Renal pelvis (tissue), 1 donor: ENCODE measurements at regions not wholly inside any gene's neighbourhood (a gene's known extent, or its start where the extent isn't known, plus 50 kb on each side); places are given as distances from the start of the nearest gene placed in this dataset.
"Not testable (repeated sequence)": the region's sequence is repeated elsewhere in the genome, so short reads cannot be mapped to it uniquely, and the experiment has no call there.

ENCODE experiments used
- DNase-seq: peaks from one replicate; pipeline ENCODE4 v3.0.0-alpha.2; 2013

- DNase-seq: no peak
These were observed 129.7 kb upstream of the FBN2 start for GRCh38 chr5:128667751-128668150.

- no peak for DNase-seq
These were observed 130.9 kb upstream of the FBN2 start for GRCh38 chr5:128668921-128669320.

GRCh38 chr5:128669803-128670202 lies 131.8 kb upstream of the FBN2 start:
- DNase-seq: no peak

- no peak for DNase-seq
These were observed 133.9 kb upstream of the FBN2 start for GRCh38 chr5:128671943-128672342.

DNA sequence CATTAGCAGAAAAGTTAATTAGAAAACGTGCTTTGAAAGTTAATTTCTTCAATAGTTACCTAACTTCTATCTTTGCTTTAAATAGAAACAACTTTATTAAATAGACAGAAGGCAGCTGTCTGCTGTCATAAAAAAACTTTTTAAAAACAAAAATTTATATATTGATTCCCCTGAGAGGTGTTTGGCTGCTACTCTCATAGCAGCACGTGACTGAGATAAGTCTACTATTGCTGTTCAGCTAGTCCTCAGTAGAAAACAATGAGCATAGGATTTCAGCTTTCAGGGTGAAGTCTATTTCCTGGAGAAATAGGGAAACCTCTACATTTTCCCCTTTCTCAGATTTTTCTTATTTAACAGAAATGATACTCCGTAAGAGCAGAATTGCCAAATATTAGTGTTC lies 135.0 kb upstream of the FBN2 start:
- DNase-seq: no peak

DNA sequence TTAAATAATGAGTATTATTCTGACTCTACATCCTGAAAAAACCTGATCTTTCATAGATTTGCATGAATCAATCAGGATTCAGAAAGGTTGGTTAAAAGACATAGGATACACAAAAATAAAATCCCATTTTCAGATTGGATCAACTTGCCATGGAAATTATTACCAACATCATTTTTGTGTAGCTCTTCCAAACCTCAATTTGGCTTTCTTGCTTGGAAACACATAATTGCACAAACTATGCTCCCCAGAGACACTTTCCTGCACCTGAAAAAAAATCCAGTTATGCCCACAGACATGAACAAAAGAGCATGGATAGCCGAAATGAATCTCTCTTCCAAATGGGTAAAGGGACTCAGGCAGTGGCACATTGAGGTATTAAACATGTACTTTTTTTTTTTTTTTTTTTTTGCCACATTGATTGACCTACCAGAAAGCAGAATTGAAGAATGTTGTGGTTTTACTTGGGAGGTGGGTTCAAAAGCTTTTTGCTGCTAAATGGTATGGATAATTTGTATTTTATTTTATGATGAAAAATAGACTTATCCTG lies 135.4 kb upstream of the FBN2 start:
- DNase-seq: no peak

GRCh38 chr5:128673970-128674369 lies 135.9 kb upstream of the FBN2 start:
- DNase-seq: no peak

DNA sequence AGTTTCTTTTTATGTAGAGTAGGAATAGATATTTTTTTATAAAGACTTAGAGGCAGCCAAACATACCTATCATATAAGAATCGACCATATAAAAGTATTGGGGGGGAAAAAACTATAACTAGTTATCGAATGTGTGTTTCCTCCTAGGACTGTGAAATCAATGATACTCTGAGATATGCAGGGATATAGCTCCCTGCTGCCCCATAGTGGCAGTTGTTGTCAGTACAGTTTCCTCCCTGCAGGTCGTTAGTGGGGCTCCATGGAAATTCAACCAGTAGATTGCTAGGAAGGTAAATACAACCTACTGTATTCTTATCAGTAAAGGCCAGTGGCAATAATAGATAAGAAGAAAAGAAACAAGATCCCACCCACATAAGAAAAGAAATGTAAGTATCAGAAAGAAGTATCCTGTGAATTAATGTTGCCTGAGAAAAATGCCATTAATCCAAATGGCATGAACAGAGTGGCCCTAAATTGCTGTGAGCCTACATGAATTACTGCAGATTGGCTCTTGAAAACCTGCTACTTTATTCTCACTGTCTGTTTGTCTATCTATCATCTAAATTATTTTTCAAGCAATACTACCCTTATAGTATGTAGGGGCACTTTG lies 136.9 kb upstream of the FBN2 start:
- no peak for DNase-seq

GRCh38 chr5:128681096-128681495 lies 143.1 kb upstream of the FBN2 start:
- no peak for DNase-seq

- DNase-seq: no peak
These were observed 143.9 kb upstream of the FBN2 start for GRCh38 chr5:128681764-128682592.

DNA sequence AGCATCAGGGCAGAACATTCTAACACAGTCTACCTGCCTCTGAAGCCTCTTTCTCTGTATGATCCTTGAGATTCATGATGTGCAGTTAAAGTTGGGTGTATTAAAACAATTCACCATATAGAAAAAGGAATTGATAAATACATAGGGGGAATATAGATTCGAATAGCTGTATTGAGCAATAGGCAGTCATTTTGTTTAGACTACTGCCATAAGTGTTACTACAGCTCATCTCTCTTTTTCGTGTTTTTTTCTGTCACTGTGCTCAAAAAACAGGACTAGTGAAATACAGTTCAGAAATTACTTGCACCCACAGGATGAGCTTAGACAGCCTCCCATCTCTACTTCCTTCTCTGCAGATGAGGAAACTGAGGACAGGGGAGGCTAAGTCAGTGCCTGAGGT lies 144.6 kb upstream of the FBN2 start:
- no peak for DNase-seq

GRCh38 chr5:128684961-128685360 lies 146.9 kb upstream of the FBN2 start:
- DNase-seq: no peak

GRCh38 chr5:128687930-128688329 lies 149.9 kb upstream of the FBN2 start:
- DNase-seq: no peak

DNA sequence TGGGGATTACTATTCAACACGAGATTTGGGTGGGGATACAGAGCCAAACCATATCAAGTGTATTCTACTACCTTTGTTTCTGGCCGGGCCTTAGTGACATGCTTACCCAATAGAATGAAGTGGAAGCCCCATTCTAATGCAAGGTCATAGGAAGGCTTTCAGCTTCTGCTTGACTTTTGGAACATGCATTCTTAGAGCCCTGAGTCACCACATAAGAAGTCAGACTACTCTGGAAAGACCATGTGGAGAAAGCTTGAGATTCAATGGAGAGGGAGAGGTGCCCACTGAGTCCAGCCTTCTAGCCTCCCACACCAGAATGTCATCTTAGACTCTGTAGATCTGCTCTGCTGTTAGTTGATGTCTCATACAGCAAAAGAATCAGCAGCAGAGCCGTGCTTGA lies 155.7 kb upstream of the FBN2 start:
- DNase-seq: no peak

GRCh38 chr5:128695791-128696530 lies 157.9 kb upstream of the FBN2 start:
- no peak for DNase-seq

DNA sequence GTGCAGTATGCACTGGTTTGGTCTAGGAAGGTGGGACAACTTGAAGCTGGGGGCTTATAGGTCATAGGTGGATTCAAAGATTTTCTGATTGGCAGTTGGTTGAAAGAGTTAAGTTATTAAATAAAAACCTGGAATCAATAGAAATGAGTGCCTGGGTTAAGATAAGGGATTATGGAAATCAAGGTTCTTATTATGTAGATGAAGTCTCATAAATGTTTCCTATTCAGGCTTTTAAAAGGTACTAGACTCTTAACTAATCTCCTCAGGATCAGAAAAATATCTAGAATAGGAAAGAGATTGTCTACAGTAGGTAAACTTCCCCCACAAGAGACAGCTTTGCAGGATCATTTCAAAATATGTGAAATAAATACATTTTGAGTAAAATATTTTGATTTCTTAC lies 163.3 kb upstream of the FBN2 start:
- no peak for DNase-seq

DNA sequence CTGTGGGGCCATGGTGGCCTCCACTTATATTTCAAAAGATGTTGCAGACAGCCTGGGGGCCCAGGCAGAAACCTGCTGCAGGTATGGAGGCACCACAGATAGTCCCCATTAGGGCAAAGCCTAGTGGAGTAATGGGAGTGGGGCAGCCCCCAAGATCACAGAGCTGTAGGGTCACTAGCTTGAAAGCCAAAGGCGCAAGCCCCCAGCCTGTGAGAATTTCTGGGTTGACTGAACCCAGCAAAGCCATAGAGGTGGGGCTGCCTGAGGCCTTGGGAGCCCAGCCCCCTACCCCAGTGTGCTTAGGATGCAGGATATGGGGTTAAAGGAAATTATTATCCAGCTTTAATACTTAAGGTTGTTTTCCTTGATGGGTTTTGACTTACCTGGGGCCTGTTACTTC lies 165.3 kb upstream of the FBN2 start:
- DNase-seq: no peak

DNA sequence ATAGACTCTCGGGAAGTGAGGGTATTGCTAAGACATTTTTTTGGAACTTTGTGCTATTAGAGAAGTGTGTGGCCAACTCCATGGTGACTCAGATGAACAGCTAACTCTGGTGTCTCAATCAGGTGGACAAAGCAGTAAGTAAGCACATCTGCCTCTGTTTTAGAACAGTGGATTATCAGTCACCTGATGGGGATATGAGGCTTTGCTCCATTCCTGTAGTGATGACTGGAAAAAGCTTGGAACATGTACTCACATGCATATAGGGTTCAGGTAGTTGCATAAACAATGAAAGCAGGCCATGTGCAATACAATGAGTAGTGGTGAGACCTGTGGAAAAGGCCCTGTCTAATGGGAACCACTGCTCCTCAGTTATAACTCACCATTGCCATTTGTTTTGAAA lies 168.2 kb upstream of the FBN2 start:
- no peak for DNase-seq

GRCh38 chr5:128708841-128709240 lies 170.8 kb upstream of the FBN2 start:
- DNase-seq: no peak

GRCh38 chr5:128711216-128711615 lies 173.2 kb upstream of the FBN2 start:
- DNase-seq: no peak

GRCh38 chr5:128714551-128714950 lies 176.5 kb upstream of the FBN2 start:
- DNase-seq: no peak

DNA sequence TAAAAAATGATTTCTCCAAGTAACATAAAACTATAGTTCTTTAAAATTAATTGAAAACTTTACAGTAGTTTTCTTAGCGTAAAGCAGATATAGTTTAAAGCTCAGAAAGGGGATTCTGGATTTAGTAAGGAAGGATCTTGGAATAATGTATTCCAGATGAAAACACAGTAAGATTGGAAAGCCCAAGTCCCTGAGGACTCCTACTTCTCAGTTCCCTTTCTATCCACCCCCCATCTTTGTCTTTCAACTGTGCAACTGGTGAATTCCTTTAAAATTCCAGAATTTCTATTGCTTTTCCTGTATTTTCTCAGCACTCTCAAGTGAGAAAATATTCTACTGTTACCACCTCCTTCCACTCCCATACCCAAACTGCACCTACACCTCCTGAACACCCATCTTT lies 184.5 kb upstream of the FBN2 start:
- DNase-seq: no peak

DNA sequence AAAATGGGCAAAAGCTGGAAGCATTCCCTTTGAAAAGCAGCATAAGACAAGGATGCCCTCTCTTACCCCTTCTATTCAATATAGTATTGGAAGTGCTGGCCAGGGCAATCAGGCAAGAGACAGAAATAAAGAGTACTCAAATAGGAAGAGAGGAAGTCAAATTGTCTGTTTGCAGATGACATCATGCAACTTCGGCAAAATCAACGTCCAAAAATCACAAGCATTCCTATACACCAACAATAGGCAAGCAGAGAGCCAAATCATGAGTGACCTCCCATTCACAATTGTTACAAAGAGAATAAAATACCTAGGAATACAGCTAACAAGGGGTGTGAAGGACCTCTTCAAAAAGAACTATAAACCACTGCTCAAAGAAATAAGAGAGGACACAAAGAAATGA lies 192.0 kb upstream of the FBN2 start:
- DNase-seq: not testable (repeated sequence)
